Hepatocyte (in vitro differentiated cells): ENCODE measurements at regions not wholly inside any gene's neighbourhood (a gene's known extent, or its start where the extent isn't known, plus 50 kb on each side); places are given as distances from the start of the nearest gene placed in this dataset.

ENCODE experiments used
- DNase-seq: peaks from one replicate; pipeline ENCODE4 v3.0.0-alpha.2; 2016; ENCODE audit warnings: low spot score
- H2AFZ ChIP-seq: fragments of 200-600 bp; sonication (generic); 2 replicates; pipeline ENCODE4 v1.6.0; 2016; ENCODE audit warnings: antibody characterized with exemption, mild to moderate bottlenecking
- H3K27ac ChIP-seq: fragments of 200-600 bp; sonication (generic); 2 replicates; pipeline ENCODE4 v1.5.1; 2016; ENCODE audit warnings: mild to moderate bottlenecking
- H3K27me3 ChIP-seq: fragments of 200-600 bp; sonication (generic); 2 replicates; pipeline ENCODE4 v1.6.1; 2016
- H3K36me3 ChIP-seq: fragments of 200-600 bp; sonication (generic); replicated peaks from 2 replicates; pipeline ENCODE4 v1.5.1; 2016; ENCODE audit warnings: low read depth; ENCODE audit not compliant: insufficient read depth
- H3K4me1 ChIP-seq: fragments of 200-600 bp; sonication (generic); 2 replicates; pipeline ENCODE4 v1.5.1; 2016; ENCODE audit warnings: mild to moderate bottlenecking, moderate library complexity; ENCODE audit not compliant: insufficient read depth
- H3K4me2 ChIP-seq: fragments of 200-600 bp; sonication (generic); 2 replicates; pipeline ENCODE4 v1.6.0; 2016
- H3K4me3 ChIP-seq: fragments of 200-600 bp; sonication (generic); 2 replicates; pipeline ENCODE4 v1.5.1; 2016; ENCODE audit warnings: mild to moderate bottlenecking
- H3K79me2 ChIP-seq: fragments of 200-600 bp; sonication (generic); 2 replicates; pipeline ENCODE4 v1.6.0; 2017; ENCODE audit warnings: mild to moderate bottlenecking
- H3K9me2 ChIP-seq: fragments of 200-600 bp; sonication (generic); replicated peaks from 2 replicates; pipeline ENCODE4 v1.6.0; 2017; ENCODE audit warnings: mild to moderate bottlenecking; ENCODE audit not compliant: insufficient read depth
- H3K9me3 ChIP-seq: fragments of 200-600 bp; sonication (generic); 2 replicates; pipeline ENCODE4 v1.5.1; 2016; ENCODE audit warnings: low read depth, mild to moderate bottlenecking
- H4K20me1 ChIP-seq: fragments of 200-600 bp; sonication (generic); 2 replicates; pipeline ENCODE4 v1.6.0; 2016; ENCODE audit warnings: mild to moderate bottlenecking; ENCODE audit not compliant: insufficient read depth, poor library complexity, severe bottlenecking
- CTCF ChIP-seq: fragments of 200-600 bp; sonication (generic); IDR thresholded peaks from 2 replicates; pipeline ENCODE4 v1.5.1; 2016; ENCODE audit warnings: antibody characterized with exemption, mild to moderate bottlenecking; ENCODE audit not compliant: poor library complexity
- EZH2 ChIP-seq: fragments of 200-600 bp; sonication (generic); IDR thresholded peaks from 2 replicates; pipeline ENCODE4 v1.6.1; 2016; ENCODE audit warnings: antibody characterized with exemption, mild to moderate bottlenecking, borderline replicate concordance
- EZH2phosphoT487 ChIP-seq: fragments of 200-600 bp; sonication (generic); IDR thresholded peaks from one replicate; pipeline ENCODE4 v1.6.1; 2018; ENCODE audit warnings: antibody characterized with exemption, mild to moderate bottlenecking, low read depth, moderate library complexity; ENCODE audit not compliant: unreplicated experiment, severe bottlenecking
- WGBS: methylation state at CpG from one replicate; pipeline ENCODE4 v1.1.6; 2016; ENCODE audit warnings: low lambda C conversion rate; ENCODE audit errors: missing lambda C conversion rate; 5-methylcytosine and 5-hydroxymethylcytosine counted together

DNA sequence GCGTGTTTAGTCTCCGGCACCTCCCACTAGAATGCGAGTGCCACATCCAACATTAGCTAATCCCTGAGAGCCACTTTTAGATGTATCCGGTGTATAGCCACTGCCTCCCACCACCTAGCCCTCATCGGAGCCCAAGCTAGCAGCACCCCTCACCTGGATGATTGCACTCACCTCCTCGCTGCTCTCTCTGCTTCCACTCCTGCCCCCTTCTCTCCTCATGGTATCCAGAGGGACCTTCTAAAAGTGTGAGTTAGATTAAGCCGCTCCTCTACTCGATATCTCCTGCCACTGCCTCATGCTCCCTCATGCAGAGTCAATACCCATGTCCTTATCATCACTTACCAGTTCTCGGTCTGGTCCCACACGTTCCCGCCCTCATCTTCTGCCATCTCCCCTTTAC is 125.3 kb downstream of the RAB11FIP2 start:
- Histone ChIP-seq H4K20me1 (no peaks in the 10 kb centered on the region), H3K4me3 (no peak overlapping the region), H3K9me3 (no peaks in the 10 kb centered on the region), H3K9me2 (no peaks in the 10 kb centered on the region), H2AFZ (no peak overlapping the region), H3K4me2 (no peak overlapping the region), H3K36me3 (no peaks in the 10 kb centered on the region), H3K4me1 (no peaks in the 10 kb centered on the region), H3K79me2 (no peaks in the 10 kb centered on the region), H3K27me3 (no peaks in the 10 kb centered on the region), H3K27ac (no peak overlapping the region)
- TF ChIP-seq EZH2phosphoT487, result no peak
- TF ChIP-seq CTCF, result no peak
- TF ChIP-seq EZH2, result no peak
- 85% methylated on average over 11 of the region's 11 CpGs for WGBS
- DNase-seq, result no peak

DNA sequence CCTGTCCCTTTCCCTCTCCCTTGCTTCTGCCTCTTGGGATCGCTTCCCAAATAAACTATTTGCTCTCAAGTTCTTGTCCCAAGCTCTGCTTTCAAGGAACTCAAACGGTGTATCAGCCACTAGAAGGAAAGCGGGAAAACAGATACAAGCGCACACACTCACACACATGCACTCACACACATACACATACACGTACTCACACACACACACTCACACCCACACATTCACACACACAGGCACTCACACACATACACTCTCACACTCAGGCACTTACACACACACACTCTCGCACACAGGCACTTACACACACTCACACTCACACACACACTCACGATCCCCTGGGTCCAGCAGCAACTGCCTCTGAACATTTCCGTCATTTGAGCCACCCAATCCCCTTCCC is 121.9 kb downstream of the RAB11FIP2 start:
- no peaks in the 10 kb centered on the region for H3K79me2 ChIP-seq
- H3K4me1 ChIP-seq, result no peaks in the 10 kb centered on the region
- H3K4me2 ChIP-seq, result no peak overlapping the region
- H3K4me3 ChIP-seq, result no peak overlapping the region
- H3K27me3 ChIP-seq, result no peaks in the 10 kb centered on the region
- H3K9me3 ChIP-seq, result no peaks in the 10 kb centered on the region
- no peak for DNase-seq
- no peaks in the 10 kb centered on the region for H3K9me2 ChIP-seq
- H3K27ac ChIP-seq, result no peak overlapping the region
- H3K36me3 ChIP-seq, result no peaks in the 10 kb centered on the region
- 95% methylated on average over 8 of the region's 8 CpGs for WGBS
- no peaks in the 10 kb centered on the region for H4K20me1 ChIP-seq
- no peak overlapping the region for H2AFZ ChIP-seq
- TF ChIP-seq CTCF, result no peak
- no peak for TF ChIP-seq EZH2phosphoT487
- no peak for TF ChIP-seq EZH2

DNA sequence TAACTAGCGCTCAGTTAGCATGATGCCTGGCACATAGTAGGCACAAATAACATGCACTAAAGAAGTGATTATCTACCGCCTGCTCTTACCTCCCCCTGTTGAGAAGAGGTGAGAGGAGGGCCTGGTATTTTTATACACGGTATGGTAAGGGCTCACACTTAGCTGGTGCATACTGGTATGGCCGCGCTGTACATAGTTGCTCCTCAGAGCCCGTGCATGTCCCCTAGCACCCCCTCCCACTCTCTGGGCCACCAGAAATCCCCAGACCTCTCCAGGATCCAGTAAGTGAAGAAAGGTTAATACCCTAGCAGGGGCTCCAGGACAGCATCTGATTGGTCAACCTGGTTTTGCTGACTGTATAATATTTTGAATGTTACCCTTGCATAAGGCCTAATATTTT is 121.4 kb downstream of the RAB11FIP2 start:
- H3K4me3 ChIP-seq, result no peak overlapping the region
- no peaks in the 10 kb centered on the region for H3K9me3 ChIP-seq
- no peaks in the 10 kb centered on the region for H3K4me1 ChIP-seq
- no peak for DNase-seq
- H3K79me2 ChIP-seq, result no peaks in the 10 kb centered on the region
- H3K9me2 ChIP-seq, result no peaks in the 10 kb centered on the region
- no peaks in the 10 kb centered on the region for H3K36me3 ChIP-seq
- H3K4me2 ChIP-seq, result no peak overlapping the region
- no peak overlapping the region for H2AFZ ChIP-seq
- H3K27ac ChIP-seq, result no peak overlapping the region
- no peaks in the 10 kb centered on the region for H3K27me3 ChIP-seq
- WGBS, result 93% methylated on average over 6 of the region's 6 CpGs
- TF ChIP-seq CTCF (no peak), EZH2phosphoT487 (no peak), EZH2 (no peak)
- H4K20me1 ChIP-seq, result no peaks in the 10 kb centered on the region

DNA sequence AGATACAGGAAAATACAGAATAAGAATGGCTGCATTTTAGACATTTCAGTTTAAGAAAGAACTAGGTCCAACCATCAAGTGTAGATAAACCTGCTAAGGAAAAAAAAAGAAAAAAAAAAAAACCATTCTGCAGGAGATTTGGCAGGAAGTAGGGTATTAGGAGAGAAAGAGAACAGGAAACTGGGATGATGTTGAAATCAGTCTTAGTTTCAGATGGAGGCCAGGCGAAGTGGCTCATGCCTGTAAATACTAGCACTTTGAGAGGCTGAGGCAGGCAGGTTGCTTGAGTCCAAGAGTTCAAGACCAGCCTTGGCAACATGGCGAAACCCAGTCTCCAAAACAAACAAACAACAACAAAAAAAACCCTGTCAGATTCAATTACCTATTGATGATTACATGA is 120.2 kb downstream of the RAB11FIP2 start:
- no peaks in the 10 kb centered on the region for H3K27me3 ChIP-seq
- no peak overlapping the region for H3K27ac ChIP-seq
- no peaks in the 10 kb centered on the region for H4K20me1 ChIP-seq
- H3K9me2 ChIP-seq, result no peaks in the 10 kb centered on the region
- 83% methylated on average over 2 of the region's 2 CpGs for WGBS
- no peak overlapping the region for H2AFZ ChIP-seq
- TF ChIP-seq EZH2, result no peak
- TF ChIP-seq EZH2phosphoT487, result no peak
- no peak for TF ChIP-seq CTCF
- H3K4me1 ChIP-seq, result no peaks in the 10 kb centered on the region
- H3K9me3 ChIP-seq, result no peaks in the 10 kb centered on the region
- no peaks in the 10 kb centered on the region for H3K36me3 ChIP-seq
- H3K4me3 ChIP-seq, result no peak overlapping the region
- H3K79me2 ChIP-seq, result no peaks in the 10 kb centered on the region
- H3K4me2 ChIP-seq, result no peak overlapping the region
- DNase-seq, result no peak
